HG03571 (cell line): ENCODE measurements at regions not wholly inside any gene's neighbourhood (a gene's known extent, or its start where the extent isn't known, plus 50 kb on each side); places are given as distances from the start of the nearest gene placed in this dataset.

Experiments
- ATAC-seq: cut with Tn5 transposase; IDR thresholded peaks from one replicate; pipeline ENCODE4 v1.9.1; 2021; ENCODE audit not compliant: unreplicated experiment

DNA sequence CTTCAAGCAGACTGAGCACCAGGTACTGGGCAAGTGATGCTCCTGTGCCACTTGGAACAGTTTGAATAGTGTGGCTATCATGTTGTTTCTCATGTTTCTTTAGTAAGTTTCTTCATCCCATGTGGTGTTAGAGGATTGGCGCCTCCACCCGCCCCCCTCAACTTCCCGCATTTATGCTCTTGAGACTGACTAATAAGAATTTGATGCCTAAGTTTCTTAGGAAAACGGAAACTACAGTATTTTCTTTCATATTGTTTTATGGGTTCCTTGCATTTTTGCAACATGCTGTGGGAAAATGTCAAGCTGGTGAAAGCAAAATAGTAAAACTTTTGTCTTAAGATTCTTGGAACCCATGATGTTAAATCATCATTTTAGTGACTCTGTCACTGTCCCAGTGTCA lies 101.2 kb upstream of the SLC4A4 start:
- no peak for ATAC-seq

GRCh38 chr4:71239365-71239764 lies 99.5 kb upstream of the SLC4A4 start:
- no peak for ATAC-seq

- no peak for ATAC-seq
These were observed 98.7 kb upstream of the SLC4A4 start for GRCh38 chr4:71240094-71240493.

DNA sequence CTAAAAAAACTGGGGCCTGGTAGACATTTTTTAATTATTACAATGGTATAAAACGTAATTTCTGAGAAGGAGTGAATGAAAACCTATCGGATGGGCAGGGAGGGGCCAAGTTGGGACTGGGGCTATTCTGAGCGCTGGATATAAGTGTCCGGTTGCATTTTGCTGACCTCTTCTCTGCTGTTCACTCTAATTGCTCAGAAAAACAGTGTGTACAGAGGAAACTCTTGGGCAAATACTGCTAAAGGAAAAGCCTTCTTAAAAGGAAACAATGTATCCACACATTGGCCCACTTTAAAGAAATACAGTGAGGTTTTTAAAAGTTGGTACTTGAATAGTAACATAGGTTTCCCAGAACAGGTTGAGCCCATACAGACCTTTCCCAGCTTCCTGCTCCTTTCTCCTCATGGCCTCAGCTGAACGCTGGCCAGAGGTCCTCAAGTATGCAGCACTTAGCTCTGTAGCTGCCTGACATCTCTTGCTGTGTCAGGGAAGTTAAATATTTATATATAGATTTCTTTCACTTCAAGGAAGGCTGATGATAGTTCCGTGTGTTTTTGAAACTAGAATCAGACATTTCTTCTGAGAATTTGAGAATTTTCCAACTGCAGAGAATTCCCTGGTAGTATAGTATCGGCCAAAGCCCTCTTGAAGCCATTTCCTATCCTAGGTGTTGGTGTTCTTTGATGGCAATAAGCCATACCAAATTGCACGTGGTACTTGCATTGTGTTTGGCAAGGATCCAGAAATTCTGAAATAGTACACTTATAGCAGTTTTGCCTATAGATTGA lies 97.1 kb upstream of the SLC4A4 start:
- no peak for ATAC-seq

DNA sequence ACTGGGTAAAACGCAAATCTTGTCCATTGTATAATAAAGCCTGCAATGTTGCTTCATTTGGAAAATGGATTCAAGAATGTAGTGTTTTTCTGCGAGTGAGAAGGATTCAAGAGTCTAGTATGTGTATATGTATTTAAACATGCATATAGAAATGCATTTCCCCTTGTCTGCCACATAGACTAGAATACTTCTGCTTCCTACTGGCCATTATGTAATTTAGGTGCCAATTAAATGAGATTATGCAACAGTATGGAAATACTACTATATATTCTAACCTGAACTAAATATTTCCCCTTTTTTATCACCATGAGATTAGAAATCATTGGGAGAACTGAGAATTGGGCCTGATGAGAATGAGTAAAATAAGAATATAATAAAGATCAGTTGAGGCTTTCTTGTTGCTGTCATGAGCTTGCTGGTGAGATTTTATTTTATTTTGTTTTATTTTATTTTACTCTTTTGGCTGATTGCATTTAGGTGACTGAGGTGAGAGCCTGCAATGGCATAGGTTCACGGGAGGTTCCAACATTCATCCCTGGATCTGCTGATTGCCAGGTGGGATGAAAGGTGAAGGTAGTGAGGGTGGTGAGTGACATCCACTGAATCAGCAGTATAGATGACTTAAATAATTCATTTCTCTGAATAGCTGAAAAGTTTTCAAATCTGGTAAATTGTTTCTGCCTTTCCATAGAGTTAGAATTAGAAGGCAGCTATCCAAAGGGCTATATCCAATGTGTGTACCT lies 95.6 kb upstream of the SLC4A4 start:
- ATAC-seq, result no peak

DNA sequence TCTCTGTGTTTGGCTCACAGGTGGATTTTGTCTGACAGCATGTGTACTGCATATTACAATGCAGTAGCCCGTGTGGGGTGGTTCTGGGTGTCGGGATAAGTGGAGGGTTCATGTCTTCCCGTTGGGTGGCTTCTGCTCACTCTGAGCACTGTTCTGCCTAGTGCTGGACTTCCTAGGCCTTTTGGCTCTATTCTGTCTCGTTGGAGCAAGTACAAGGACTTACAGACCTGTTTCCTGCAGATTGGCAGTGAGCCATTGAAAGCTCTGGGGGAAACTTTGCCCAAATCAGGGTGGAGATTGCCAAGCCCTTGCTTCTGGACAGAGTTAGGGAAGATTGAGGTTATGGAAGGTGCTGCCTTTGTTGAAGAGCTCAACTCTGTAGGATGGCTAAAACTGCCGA lies 91.1 kb upstream of the SLC4A4 start:
- ATAC-seq, result no peak

- no peak for ATAC-seq
These were observed 87.6 kb upstream of the SLC4A4 start for GRCh38 chr4:71251261-71251660.

- no peak for ATAC-seq
These were observed 85.3 kb upstream of the SLC4A4 start for GRCh38 chr4:71253545-71253944.

GRCh38 chr4:71254451-71255012 lies 84.3 kb upstream of the SLC4A4 start:
- no peak for ATAC-seq

DNA sequence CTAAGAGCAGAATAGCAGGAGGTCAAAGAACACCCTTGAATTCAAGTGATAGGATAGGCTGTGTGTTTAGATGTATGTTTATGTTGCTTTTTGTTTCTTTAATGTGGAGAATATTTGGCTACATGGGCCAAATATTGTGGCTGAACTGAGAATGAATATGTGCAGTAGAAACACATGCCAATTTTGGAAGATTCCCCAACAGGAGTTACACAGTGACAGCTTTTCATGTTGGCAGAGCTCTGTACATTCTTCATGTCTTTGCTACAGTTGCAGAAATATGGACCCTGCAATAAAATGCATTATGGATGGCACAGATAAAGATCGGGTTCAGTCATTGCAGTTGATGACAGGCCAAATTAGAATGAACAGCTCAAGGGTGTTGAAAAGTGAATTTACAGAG lies 82.8 kb upstream of the SLC4A4 start:
- no peak for ATAC-seq

- ATAC-seq, result no peak
These were observed 81.1 kb upstream of the SLC4A4 start for GRCh38 chr4:71257761-71258160.

- no peak for ATAC-seq
These were observed 80.5 kb upstream of the SLC4A4 start for GRCh38 chr4:71258323-71258722.

- ATAC-seq, result no peak
These were observed 79.5 kb upstream of the SLC4A4 start for GRCh38 chr4:71259280-71259679.

GRCh38 chr4:71259911-71260331 lies 78.9 kb upstream of the SLC4A4 start:
- ATAC-seq, result no peak

DNA sequence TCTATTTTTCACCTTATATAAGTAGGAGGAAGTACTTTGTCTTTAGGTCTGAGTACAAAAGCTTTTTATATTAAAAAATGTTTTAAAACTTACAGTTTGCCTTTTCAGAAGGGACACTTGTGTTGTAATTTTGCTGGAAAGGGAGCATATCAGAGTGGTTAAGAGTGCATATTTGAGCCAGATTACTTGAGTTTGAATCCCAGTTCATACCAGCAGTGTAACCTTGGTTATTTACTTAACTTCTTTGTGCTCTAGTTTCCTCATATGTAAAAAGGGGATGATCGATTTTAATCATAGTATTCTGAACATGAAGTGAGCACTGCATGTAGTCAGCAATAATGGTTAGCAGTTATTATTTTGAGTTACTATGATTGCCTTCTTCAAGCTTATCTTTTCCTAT lies 78.3 kb upstream of the SLC4A4 start:
- ATAC-seq, result no peak

DNA sequence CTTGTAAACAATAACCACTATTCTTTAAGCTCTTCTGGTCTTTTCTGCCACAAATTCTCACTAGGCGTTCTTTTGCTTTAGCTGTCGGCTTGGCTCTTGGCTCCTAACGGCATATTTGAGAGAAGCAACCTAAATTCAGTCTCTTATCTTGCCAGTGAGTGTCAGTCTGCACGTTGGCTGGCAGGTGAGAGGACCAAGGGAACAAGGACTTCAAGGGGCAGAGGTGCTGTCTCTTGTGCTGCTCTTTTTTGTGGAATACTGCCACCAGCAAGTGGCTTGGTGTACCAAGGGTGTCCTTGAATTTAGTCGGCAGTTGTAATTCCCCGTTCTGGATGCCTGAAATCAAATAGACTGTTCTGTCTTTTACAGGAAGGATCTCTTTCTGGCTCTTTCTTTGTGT lies 77.8 kb upstream of the SLC4A4 start:
- ATAC-seq, result no peak

GRCh38 chr4:71261633-71262121 lies 77.1 kb upstream of the SLC4A4 start:
- no peak for ATAC-seq

DNA sequence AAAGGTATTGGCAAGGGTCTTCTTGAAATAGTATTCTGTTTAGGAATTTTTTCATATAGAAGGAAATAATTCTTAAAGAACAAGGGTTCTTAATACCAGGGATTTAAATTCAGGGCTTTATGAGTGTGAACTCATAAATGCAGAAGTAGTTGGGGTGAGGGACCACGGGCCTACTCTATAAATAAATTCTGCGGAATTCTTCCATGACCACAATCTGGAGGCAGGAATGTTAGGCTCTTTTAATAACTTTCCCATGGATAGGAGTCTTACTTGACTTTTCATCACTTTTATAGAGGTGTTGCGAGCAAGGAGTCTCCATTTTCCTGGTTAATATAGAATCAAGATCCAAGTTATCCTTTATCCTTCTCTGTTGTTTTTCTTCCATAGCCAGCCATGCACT lies 76.7 kb upstream of the SLC4A4 start:
- ATAC-seq, result no peak

DNA sequence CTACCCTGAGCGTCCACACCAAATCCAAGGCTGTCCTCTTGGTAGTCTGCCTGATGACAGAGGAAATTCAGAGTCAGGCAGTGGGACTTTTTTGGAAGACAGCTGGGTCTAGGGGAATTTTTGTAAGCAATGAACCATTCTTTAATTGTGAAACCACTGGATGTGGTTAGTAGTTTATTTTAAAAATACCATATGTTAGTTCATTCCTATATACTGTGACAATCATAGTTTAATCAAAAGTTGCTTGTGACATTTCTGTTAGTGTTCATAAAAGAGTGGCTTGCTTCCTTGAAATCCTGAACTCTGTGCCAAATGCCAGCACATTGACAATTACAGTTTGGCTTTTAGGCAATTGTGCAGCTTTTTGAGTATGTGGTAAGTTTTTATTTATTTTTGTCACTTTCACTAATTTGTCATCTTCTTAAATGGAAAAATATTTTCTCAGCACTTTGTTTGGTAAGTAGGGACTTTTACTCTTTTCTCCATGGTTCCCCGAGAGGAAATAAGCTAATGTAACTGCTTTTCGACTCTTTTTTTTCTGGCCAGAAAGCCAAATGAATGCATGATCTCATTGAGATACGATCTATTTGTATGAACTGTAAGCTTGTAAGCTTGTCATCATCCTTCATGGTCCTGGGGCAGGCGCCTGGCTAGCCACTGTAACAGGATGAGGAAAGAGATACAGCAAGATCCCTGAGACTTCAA lies 72.6 kb upstream of the SLC4A4 start:
- no peak for ATAC-seq

DNA sequence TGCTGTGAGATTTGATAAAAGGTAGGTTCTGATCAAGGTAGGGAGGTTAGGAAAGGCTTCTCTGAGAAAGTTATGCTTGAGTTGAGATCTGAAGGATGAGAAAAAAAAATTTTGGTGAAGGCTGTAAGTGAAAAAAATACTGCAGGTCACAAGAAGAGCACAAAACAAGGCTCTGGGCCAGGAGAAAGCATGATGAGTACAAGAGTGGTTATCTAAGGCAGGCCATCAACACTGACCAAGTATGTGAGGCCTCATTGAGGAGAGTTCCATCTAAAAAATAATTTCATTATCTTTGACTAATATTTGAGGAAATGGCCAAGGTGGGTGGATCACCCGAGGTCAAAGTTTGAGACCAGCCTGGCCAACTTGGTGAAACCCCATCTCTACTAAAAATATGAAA lies 71.6 kb upstream of the SLC4A4 start:
- ATAC-seq, result no peak

DNA sequence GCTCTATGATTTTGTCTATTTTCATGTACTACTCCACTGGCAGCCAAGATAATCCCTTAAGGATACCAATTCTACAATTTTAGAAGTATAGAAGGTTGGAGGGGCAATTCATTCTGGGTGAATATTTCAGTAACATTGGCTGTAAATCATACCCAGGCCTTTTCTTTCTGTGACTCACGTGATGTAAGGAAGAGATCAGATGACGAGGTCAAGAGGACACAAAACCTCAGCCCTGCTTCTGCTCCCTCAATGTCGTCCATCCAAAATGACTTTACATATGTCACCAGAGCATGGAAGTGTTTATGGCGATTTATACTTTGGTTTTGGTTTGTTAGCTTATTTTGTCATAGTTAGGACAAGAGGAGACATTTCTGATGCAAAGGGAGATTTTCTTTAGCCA lies 70.7 kb upstream of the SLC4A4 start:
- ATAC-seq, result no peak
